ENCODE measurements at regions not wholly inside any gene's neighbourhood (a gene's known extent, or its start where the extent isn't known, plus 50 kb on each side); places are given as distances from the start of the nearest gene placed in this dataset.

DNA sequence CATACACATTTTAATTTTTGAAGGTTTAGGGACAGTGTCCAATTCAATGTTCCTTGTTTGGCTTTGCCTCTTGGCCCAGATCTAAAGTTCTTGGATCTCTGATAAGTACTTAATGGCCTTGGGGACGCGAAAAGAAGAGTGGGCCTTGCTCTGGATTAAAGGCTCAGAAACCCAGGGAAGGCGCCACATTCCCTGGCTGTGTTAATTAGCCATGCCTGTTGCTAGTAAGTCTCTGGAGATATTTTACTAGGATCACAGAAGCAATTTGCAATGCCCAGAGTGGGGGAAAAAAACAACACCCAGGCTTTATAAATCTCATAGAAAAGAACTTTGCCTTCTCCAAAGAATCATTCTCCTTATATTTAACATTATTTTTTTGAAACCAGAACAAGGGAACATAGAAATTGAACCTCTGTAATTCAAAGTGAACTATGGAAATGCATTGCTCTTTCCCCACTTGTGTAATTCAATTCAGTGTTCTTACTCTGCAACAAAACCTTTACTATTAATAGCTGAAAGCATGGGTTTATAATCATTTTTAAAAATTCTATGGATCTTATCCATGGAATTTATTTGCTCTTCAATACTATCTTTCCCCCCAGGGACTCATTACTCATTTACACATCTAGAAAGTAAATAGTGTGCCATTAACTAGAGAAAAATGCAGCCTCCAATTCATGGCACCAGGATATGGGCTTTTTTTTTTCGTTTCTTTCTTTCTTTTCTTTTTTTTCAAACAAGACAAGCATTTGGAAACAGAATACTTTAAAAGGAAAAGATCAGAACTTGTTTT is 172.2 kb upstream of the ANKRD55 start:
- TF ChIP-seq, protein P1, sequence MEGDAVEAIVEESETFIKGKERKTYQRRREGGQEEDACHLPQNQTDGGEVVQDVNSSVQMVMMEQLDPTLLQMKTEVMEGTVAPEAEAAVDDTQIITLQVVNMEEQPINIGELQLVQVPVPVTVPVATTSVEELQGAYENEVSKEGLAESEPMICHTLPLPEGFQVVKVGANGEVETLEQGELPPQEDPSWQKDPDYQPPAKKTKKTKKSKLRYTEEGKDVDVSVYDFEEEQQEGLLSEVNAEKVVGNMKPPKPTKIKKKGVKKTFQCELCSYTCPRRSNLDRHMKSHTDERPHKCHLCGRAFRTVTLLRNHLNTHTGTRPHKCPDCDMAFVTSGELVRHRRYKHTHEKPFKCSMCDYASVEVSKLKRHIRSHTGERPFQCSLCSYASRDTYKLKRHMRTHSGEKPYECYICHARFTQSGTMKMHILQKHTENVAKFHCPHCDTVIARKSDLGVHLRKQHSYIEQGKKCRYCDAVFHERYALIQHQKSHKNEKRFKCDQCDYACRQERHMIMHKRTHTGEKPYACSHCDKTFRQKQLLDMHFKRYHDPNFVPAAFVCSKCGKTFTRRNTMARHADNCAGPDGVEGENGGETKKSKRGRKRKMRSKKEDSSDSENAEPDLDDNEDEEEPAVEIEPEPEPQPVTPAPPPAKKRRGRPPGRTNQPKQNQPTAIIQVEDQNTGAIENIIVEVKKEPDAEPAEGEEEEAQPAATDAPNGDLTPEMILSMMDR (IDR thresholded peaks at IDR 0.05), result no peak
- TF ChIP-seq POLR2AphosphoS5 (IDR thresholded peaks at IDR 0.05), result no peak

Data from upper lobe of left lung (tissue), 4 donors.